Panc1 (cell line): ENCODE measurements at regions not wholly inside any gene's neighbourhood (a gene's known extent, or its start where the extent isn't known, plus 50 kb on each side); places are given as distances from the start of the nearest gene placed in this dataset.

ENCODE experiments used
- SIN3A ChIP-seq: IDR thresholded peaks from 2 replicates; pipeline ENCODE4 v1.6.1; 2012; ENCODE audit warnings: low read depth, mild to moderate bottlenecking, low read length, moderate library complexity, borderline replicate concordance; ENCODE audit not compliant: insufficient read depth
- TF ChIP-seq, protein P1 (sequence below): fragments of 450-650 bp; IDR thresholded peaks from 2 replicates; pipeline ENCODE4 v1.5.1; 2017; ENCODE audit warnings: mild to moderate bottlenecking

DNA sequence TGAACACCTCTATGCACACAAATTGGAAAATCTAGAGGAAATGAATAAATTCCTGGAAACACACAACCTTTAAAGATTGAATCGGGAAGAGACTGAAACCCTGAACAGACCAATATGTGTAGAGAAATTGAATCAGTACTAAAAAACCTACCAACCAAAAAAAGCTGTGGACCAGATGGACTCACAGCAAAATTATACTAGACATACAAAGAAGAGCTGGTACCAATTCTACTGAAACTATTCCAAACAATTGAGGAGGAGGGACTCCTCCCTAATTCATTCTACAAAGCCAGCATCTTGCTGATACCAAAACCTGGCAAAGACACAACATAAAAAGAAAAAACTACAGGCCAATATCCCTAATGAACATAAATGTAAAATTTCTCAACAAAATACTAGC, 54.4 kb upstream of the SEZ6L start:
- TF ChIP-seq, protein P1, sequence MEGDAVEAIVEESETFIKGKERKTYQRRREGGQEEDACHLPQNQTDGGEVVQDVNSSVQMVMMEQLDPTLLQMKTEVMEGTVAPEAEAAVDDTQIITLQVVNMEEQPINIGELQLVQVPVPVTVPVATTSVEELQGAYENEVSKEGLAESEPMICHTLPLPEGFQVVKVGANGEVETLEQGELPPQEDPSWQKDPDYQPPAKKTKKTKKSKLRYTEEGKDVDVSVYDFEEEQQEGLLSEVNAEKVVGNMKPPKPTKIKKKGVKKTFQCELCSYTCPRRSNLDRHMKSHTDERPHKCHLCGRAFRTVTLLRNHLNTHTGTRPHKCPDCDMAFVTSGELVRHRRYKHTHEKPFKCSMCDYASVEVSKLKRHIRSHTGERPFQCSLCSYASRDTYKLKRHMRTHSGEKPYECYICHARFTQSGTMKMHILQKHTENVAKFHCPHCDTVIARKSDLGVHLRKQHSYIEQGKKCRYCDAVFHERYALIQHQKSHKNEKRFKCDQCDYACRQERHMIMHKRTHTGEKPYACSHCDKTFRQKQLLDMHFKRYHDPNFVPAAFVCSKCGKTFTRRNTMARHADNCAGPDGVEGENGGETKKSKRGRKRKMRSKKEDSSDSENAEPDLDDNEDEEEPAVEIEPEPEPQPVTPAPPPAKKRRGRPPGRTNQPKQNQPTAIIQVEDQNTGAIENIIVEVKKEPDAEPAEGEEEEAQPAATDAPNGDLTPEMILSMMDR, result no peak
- TF ChIP-seq SIN3A, result no peak
